ENCODE measurements at regions not wholly inside any gene's neighbourhood (a gene's known extent, or its start where the extent isn't known, plus 50 kb on each side); places are given as distances from the start of the nearest gene placed in this dataset.

DNA sequence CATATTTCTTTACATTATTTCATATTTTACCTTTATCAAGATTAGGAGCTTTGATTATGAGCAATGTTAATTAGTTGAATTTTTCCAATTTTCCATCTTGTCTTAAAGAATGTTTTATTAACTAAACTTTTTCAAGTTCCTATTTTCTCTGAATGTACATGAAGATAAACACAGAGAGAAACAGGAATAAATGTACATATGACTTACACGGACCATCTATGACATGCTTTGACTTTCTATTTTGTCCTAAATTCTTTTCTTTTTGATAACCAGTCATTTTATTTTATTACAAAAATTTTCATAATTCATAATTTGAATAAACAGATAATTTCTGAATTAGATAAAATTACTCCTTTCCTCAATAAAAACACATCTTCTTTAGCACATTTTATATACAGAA is 1038.8 kb upstream of the ARRDC3 start:
- no peaks in the 10 kb centered on the region for H3F3A ChIP-seq (ENCODE audit: control insufficient read depth, insufficient read depth)
- H3K27me3 ChIP-seq (ENCODE audit: control insufficient read depth, low read length): no peaks in the 10 kb centered on the region
- no peaks in the 10 kb centered on the region for H3K36me3 ChIP-seq (ENCODE audit: control insufficient read depth, low read length)
- H4K20me1 ChIP-seq (ENCODE audit: control insufficient read depth, insufficient read depth, low read depth, low read length): no peaks in the 10 kb centered on the region
- H3K9me2 ChIP-seq (replicated peaks; ENCODE audit: control insufficient read depth, low read length): no peaks in the 10 kb centered on the region
- no peak overlapping the region for H3K4me2 ChIP-seq (ENCODE audit: low read length)
- TF ChIP-seq, protein P1, sequence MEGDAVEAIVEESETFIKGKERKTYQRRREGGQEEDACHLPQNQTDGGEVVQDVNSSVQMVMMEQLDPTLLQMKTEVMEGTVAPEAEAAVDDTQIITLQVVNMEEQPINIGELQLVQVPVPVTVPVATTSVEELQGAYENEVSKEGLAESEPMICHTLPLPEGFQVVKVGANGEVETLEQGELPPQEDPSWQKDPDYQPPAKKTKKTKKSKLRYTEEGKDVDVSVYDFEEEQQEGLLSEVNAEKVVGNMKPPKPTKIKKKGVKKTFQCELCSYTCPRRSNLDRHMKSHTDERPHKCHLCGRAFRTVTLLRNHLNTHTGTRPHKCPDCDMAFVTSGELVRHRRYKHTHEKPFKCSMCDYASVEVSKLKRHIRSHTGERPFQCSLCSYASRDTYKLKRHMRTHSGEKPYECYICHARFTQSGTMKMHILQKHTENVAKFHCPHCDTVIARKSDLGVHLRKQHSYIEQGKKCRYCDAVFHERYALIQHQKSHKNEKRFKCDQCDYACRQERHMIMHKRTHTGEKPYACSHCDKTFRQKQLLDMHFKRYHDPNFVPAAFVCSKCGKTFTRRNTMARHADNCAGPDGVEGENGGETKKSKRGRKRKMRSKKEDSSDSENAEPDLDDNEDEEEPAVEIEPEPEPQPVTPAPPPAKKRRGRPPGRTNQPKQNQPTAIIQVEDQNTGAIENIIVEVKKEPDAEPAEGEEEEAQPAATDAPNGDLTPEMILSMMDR (IDR thresholded peaks at IDR 0.05; ENCODE audit: low read depth, low read length, poor library complexity, severe bottlenecking): no peak
- TF ChIP-seq EZH2phosphoT487 (IDR thresholded peaks at IDR 0.05; ENCODE audit: borderline replicate concordance, low read length): no peak
- H3K27ac ChIP-seq (ENCODE audit: low read depth, low read length): no peak overlapping the region
- no peak overlapping the region for H3K4me3 ChIP-seq (ENCODE audit: low read length)
- H3K9me3 ChIP-seq (ENCODE audit: control insufficient read depth, insufficient read depth, low read length): peaks cover 4% of the 10 kb centered on the region; the same call in 1 of the 2 replicates
- no peaks in the 10 kb centered on the region for H3K4me1 ChIP-seq (ENCODE audit: control insufficient read depth, low read length)
- H3K79me2 ChIP-seq (ENCODE audit: control insufficient read depth, low read length): no peaks in the 10 kb centered on the region

DNA sequence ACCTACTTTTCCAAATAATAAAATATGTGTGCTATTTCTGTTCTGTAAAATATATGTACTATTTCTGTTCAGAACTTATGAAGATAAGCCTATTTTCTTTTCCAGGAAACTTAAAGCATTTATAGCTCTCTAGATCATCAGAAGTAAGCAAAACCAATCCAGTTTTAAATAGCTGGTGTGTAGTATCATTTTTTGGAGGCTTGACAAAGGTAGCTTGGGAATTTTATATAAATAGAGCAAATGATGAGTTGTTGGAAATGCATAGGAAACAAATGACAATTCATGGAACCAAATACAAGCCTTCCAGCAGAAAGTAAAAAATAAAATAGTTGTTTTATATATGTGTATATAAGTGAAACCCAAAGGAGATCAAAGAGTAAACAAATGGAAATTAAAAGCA is 1038.1 kb upstream of the ARRDC3 start:
- no peaks in the 10 kb centered on the region for H3K36me3 ChIP-seq (ENCODE audit: control insufficient read depth, low read length)
- no peak overlapping the region for H3K27ac ChIP-seq (ENCODE audit: low read depth, low read length)
- H3K4me2 ChIP-seq (ENCODE audit: low read length): no peak overlapping the region
- H3K9me2 ChIP-seq (replicated peaks; ENCODE audit: control insufficient read depth, low read length): no peaks in the 10 kb centered on the region
- H3K9me3 ChIP-seq (ENCODE audit: control insufficient read depth, insufficient read depth, low read length): peaks cover 4% of the 10 kb centered on the region; the same call in 1 of the 2 replicates
- no peak overlapping the region for H3K4me3 ChIP-seq (ENCODE audit: low read length)
- TF ChIP-seq, protein P1 (IDR thresholded peaks at IDR 0.05; ENCODE audit: low read depth, low read length, poor library complexity, severe bottlenecking): no peak
- no peak for TF ChIP-seq EZH2phosphoT487 (IDR thresholded peaks at IDR 0.05; ENCODE audit: borderline replicate concordance, low read length)
- H3K79me2 ChIP-seq (ENCODE audit: control insufficient read depth, low read length): no peaks in the 10 kb centered on the region
- H3K4me1 ChIP-seq (ENCODE audit: control insufficient read depth, low read length): no peaks in the 10 kb centered on the region
- H3K27me3 ChIP-seq (ENCODE audit: control insufficient read depth, low read length): no peaks in the 10 kb centered on the region
- H4K20me1 ChIP-seq (ENCODE audit: control insufficient read depth, insufficient read depth, low read depth, low read length): no peaks in the 10 kb centered on the region
- H3F3A ChIP-seq (ENCODE audit: control insufficient read depth, insufficient read depth): no peaks in the 10 kb centered on the region

DNA sequence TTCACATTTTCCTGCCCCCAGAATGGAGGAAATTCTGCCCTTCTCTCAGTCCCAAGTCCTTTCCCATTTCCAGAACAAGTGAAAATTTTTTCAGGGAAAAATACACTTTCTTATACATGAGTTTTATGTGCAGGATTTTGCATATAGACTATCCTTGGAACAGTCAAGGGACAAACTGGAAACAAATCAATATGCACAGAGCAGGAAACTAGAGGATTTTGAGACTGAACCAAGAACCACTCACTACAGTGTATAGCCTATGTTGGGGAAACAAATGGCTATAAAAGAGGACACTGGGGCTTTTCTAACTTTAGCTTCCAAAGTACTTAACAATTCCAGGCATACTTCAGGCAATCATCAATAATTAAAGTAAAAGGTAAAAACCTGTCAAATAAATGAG is 1036.1 kb upstream of the ARRDC3 start:
- Histone ChIP-seq H4K20me1 (ENCODE audit: control insufficient read depth, insufficient read depth, low read depth, low read length) (no peaks in the 10 kb centered on the region), H3K4me3 (ENCODE audit: low read length) (no peak overlapping the region), H3K4me1 (ENCODE audit: control insufficient read depth, low read length) (no peaks in the 10 kb centered on the region)

More for the DNA sequence above, 1036.1 kb upstream of the ARRDC3 start:
- Histone ChIP-seq H3K36me3 (ENCODE audit: control insufficient read depth, low read length) (no peaks in the 10 kb centered on the region), H3K27ac (ENCODE audit: low read depth, low read length) (no peak overlapping the region), H3K9me2 (replicated peaks; ENCODE audit: control insufficient read depth, low read length) (no peaks in the 10 kb centered on the region), H3K79me2 (ENCODE audit: control insufficient read depth, low read length) (no peaks in the 10 kb centered on the region), H3K9me3 (ENCODE audit: control insufficient read depth, insufficient read depth, low read length) (peaks cover 4% of the 10 kb centered on the region; the same call in 1 of the 2 replicates), H3K4me2 (ENCODE audit: low read length) (no peak overlapping the region), H3K27me3 (ENCODE audit: control insufficient read depth, low read length) (no peaks in the 10 kb centered on the region), H3F3A (ENCODE audit: control insufficient read depth, insufficient read depth) (no peaks in the 10 kb centered on the region)
- TF ChIP-seq EZH2phosphoT487 (IDR thresholded peaks at IDR 0.05; ENCODE audit: borderline replicate concordance, low read length): no peak
- TF ChIP-seq, protein P1 (IDR thresholded peaks at IDR 0.05; ENCODE audit: low read depth, low read length, poor library complexity, severe bottlenecking): no peak

All from DOHH2 (cell line).